ENCODE measurements at regions not wholly inside any gene's neighbourhood (a gene's known extent, or its start where the extent isn't known, plus 50 kb on each side); places are given as distances from the start of the nearest gene placed in this dataset.

- 52 to 82% (median 68%) methylated on average over 2 of the region's 2 CpGs for whole genome bisulfite sequencing, 5 donors
- no peaks in the 10 kb centered on the region for H3K9me3 ChIP-seq
- intact Hi-C loops (cut with DNase I; ENCODE audit: low total_unique reads) = no loop called here
- no peak overlapping the region for H3K27ac ChIP-seq
- H3K27me3 ChIP-seq = no peaks in the 10 kb centered on the region
- DNase-seq = no peak
- H3K4me1 ChIP-seq = peaks cover 0 to 27% (median 8%) of the 10 kb centered on the region in 4 donors
- H3K4me3 ChIP-seq = no peak overlapping the region
- TF ChIP-seq EP300 (IDR thresholded peaks at IDR 0.05) (no peak), POLR2A (IDR thresholded peaks at IDR 0.05) (no peak), POLR2AphosphoS5 (IDR thresholded peaks at IDR 0.05) (no peak)
- TF ChIP-seq, protein P1, sequence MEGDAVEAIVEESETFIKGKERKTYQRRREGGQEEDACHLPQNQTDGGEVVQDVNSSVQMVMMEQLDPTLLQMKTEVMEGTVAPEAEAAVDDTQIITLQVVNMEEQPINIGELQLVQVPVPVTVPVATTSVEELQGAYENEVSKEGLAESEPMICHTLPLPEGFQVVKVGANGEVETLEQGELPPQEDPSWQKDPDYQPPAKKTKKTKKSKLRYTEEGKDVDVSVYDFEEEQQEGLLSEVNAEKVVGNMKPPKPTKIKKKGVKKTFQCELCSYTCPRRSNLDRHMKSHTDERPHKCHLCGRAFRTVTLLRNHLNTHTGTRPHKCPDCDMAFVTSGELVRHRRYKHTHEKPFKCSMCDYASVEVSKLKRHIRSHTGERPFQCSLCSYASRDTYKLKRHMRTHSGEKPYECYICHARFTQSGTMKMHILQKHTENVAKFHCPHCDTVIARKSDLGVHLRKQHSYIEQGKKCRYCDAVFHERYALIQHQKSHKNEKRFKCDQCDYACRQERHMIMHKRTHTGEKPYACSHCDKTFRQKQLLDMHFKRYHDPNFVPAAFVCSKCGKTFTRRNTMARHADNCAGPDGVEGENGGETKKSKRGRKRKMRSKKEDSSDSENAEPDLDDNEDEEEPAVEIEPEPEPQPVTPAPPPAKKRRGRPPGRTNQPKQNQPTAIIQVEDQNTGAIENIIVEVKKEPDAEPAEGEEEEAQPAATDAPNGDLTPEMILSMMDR (IDR thresholded peaks at IDR 0.05) = no peak
- no peaks in the 10 kb centered on the region for H3K36me3 ChIP-seq
Observed at GRCh38 chr4:71201057-71201456, 137.8 kb upstream of the SLC4A4 start.

DNA sequence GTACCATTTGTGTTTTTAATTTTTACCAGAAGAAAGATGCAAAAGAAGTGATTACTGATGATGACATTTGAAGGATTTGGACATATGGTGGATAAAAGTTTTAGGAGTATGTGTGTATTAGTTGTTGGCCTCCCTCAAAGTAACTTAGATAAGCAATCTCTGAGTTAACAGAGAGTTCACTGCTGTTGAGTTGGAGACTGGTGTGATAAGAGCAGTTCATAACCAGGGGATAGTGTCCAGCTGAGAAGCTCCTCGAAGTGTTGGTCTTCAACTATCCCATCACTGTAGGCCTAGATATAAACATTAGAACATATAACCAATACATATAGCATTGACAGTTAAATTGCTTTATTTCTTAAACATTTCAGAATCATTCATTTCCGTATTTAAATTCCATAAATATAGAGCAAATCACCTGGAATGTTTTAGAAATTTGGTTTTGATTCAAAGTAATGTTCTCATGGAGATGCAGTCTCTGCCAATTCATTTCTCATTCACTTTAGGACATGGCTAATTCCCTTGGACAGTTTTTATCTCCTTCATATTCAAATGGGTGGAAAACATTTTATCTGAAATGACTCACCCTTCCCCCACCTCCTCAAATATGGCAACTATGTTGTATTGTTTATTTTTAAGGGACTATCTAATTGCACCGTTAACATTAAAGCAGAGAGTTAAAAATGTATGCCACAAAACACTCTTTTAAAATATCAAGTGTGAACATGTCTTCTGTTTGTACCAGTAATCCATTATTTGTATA is 136.8 kb upstream of the SLC4A4 start:
- H3K27me3 ChIP-seq = no peaks in the 10 kb centered on the region
- no peaks in the 10 kb centered on the region for H3K36me3 ChIP-seq
- H3K27ac ChIP-seq = no peak overlapping the region
- no peak overlapping the region for H3K4me3 ChIP-seq
- TF ChIP-seq POLR2A (IDR thresholded peaks at IDR 0.05) (no peak), EP300 (IDR thresholded peaks at IDR 0.05) (no peak), POLR2AphosphoS5 (IDR thresholded peaks at IDR 0.05) (no peak)
- TF ChIP-seq, protein P1 (IDR thresholded peaks at IDR 0.05) = no peak
- H3K4me1 ChIP-seq = peaks cover 0 to 27% (median 8%) of the 10 kb centered on the region in 4 donors
- H3K9me3 ChIP-seq = no peaks in the 10 kb centered on the region
- DNase-seq = no peak
- WGBS, 5 donors = 44 to 70% (median 49%) methylated on average over 3 of the region's 3 CpGs
- intact Hi-C loops (cut with DNase I; ENCODE audit: low total_unique reads) = no loop called here

DNA sequence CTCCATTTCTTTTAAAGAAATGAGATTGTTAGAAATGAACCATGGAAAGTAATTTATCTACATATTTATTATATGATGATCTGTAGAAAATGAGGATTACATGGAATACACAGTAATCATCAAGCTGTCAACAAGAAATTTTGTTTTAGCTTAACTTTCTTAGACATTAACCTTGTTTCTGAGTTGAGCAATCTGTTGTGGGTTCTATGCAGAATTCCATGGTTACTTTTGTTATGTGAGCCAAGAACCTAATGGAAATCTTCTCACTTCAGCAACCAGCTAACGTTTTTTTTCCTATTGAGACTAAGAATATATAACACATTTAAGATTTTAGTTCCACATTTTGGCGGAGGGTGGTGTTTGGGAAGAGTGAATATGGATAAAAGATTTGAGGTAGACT is 136.1 kb upstream of the SLC4A4 start:
- TF ChIP-seq POLR2AphosphoS5 (IDR thresholded peaks at IDR 0.05) = no peak
- TF ChIP-seq POLR2A (IDR thresholded peaks at IDR 0.05) = no peak
- TF ChIP-seq, protein P1 (IDR thresholded peaks at IDR 0.05) = no peak
- no peak for TF ChIP-seq EP300 (IDR thresholded peaks at IDR 0.05)
- no peak for DNase-seq
- Histone ChIP-seq H3K9me3 (no peaks in the 10 kb centered on the region), H3K36me3 (no peaks in the 10 kb centered on the region), H3K4me1 (peaks cover 0 to 27% (median 8%) of the 10 kb centered on the region in 4 donors), H3K4me3 (no peak overlapping the region), H3K27ac (no peak overlapping the region), H3K27me3 (no peaks in the 10 kb centered on the region)
- 56 to 69% (median 62%) methylated on average over 2 of the region's 2 CpGs for WGBS, 5 donors
- intact Hi-C loops (cut with DNase I; ENCODE audit: low total_unique reads) = no loop called here

GRCh38 chr4:71204056-71204455 is 134.8 kb upstream of the SLC4A4 start:
- H3K4me1 ChIP-seq = peaks cover 0 to 25% (median 8%) of the 10 kb centered on the region in 4 donors
- intact Hi-C loops (cut with DNase I; ENCODE audit: low total_unique reads) = no loop called here
- H3K27ac ChIP-seq = no peak overlapping the region
- no peaks in the 10 kb centered on the region for H3K9me3 ChIP-seq
- H3K36me3 ChIP-seq = no peaks in the 10 kb centered on the region
- no peak overlapping the region for H3K4me3 ChIP-seq
- DNase-seq = no peak
- TF ChIP-seq POLR2AphosphoS5 (IDR thresholded peaks at IDR 0.05) = no peak
- TF ChIP-seq, protein P1 (IDR thresholded peaks at IDR 0.05) = no peak
- TF ChIP-seq POLR2A (IDR thresholded peaks at IDR 0.05) = no peak
- no peak for TF ChIP-seq EP300 (IDR thresholded peaks at IDR 0.05)
- no peaks in the 10 kb centered on the region for H3K27me3 ChIP-seq
- 62 to 80% (median 72%) methylated on average over 2 of the region's 2 CpGs for WGBS, 5 donors
